Upper lobe of left lung (tissue), 6 donors: ENCODE measurements at regions not wholly inside any gene's neighbourhood (a gene's known extent, or its start where the extent isn't known, plus 50 kb on each side); places are given as distances from the start of the nearest gene placed in this dataset.

Experiments
- ATAC-seq, 2 donors: fragments of 200-7000 bp; cut with Tn5 transposase; one replicate each; pipeline ENCODE4 v1.9.1; 2022; ENCODE audit warnings: mild to moderate bottlenecking in 2 of 2, moderate library complexity in 2 of 2; ENCODE audit not compliant: low FRiP score in 2 of 2
- DNase-seq, 2 donors: peaks; one replicate each; pipeline ENCODE4 v3.0.0-alpha.2; 2019 to 2020
- H3K27ac ChIP-seq, 4 donors: fragments of 200-600 bp; sonication (generic); one replicate each; pipeline ENCODE4 v1.5.1; 2016 to 2019
- H3K27me3 ChIP-seq, 4 donors: fragments of 200-600 bp; sonication (generic); one replicate each; pipeline ENCODE4 v1.5.1; 2017 to 2019
- H3K36me3 ChIP-seq, 4 donors: fragments of 200-600 bp; sonication (generic); one replicate each; pipeline ENCODE4 v1.5.1; 2016 to 2019
- H3K4me1 ChIP-seq, 4 donors: fragments of 200-600 bp; sonication (generic); one replicate each; pipeline ENCODE4 v1.5.1; 2018 to 2019
- H3K4me3 ChIP-seq, 4 donors: fragments of 200-600 bp; sonication (generic); one replicate each; pipeline ENCODE4 v1.5.1; 2017 to 2019; ENCODE audit warnings: mild to moderate bottlenecking in 2 of 4, moderate library complexity in 1 of 4
- H3K9me3 ChIP-seq, 4 donors: fragments of 200-600 bp; sonication (generic); one replicate each; pipeline ENCODE4 v1.5.1; 2018 to 2019
- CTCF ChIP-seq, 6 experiments: fragments of 450-650 bp in 4 of 6; fragments of 200-600 bp in 2 of 6; sonication (generic) in 2 of 6; IDR thresholded peaks; one replicate each; pipeline ENCODE4 v1.5.1; 2016 to 2019; ENCODE audit warnings: antibody characterized with exemption in 6 of 6
- EP300 ChIP-seq, 4 donors: sonication (generic); formaldehyde crosslinking; IDR thresholded peaks; one replicate each; pipeline ENCODE4 v1.5.1; 2017; ENCODE audit warnings: antibody characterized with exemption in 4 of 4, control low read depth in 2 of 4
- POLR2A ChIP-seq, 4 donors: fragments of 450-650 bp; IDR thresholded peaks; one replicate each; pipeline ENCODE4 v1.5.1; 2016 to 2017; ENCODE audit warnings: antibody characterized with exemption in 4 of 4, mild to moderate bottlenecking in 2 of 4
- POLR2AphosphoS5 ChIP-seq, 2 donors: sonication (generic); formaldehyde crosslinking; IDR thresholded peaks; one replicate each; pipeline ENCODE4 v1.5.1; 2017; ENCODE audit warnings: antibody characterized with exemption in 2 of 2
- WGBS, 2 donors: methylation state at CpG; one replicate each; pipeline ENCODE4 v1.1.5; 2017 to 2018; 5-methylcytosine and 5-hydroxymethylcytosine counted together
- donor health status: DM: no; HTN: no; CAD: no; lungs with moderate emphysema.
- donor health status: DM: no; HTN: yes; CAD: no; lungs with severe emphysema.

DNA sequence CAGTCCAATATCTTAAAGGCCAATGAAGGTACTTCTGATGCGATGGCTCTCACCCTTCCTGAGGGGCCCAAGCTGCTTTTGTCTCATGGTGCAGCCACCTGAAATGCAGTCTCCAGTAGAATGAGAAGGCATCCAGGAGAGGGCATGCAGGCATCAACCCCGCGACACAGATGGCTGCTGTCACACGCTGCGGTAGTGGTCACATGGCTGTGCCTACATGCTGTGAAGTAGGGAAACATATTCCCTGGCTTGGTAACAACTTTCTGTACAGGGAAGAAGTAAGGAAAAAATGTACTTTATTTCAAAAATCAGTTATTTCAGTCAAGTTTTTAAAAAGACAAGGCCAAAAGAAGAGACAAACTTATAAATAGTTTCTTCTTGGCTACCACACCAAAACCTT lies 139.9 kb downstream of the TRIML1 start:
- Histone ChIP-seq H3K4me1 (peaks cover 0 to 9% (median 0%) of the 10 kb centered on the region in 4 donors), H3K27me3 (peaks cover 0 to 4% (median 0%) of the 10 kb centered on the region in 4 donors), H3K9me3 (no peaks in the 10 kb centered on the region), H3K27ac (no peak overlapping the region), H3K36me3 (no peaks in the 10 kb centered on the region), H3K4me3 (no peak overlapping the region)
- ATAC-seq (no peak), DNase-seq (no peak)
- WGBS, 2 donors: 94% methylated on average over 5 of the region's 5 CpGs
- TF ChIP-seq POLR2A (IDR thresholded peaks at IDR 0.05): no peak

DNA sequence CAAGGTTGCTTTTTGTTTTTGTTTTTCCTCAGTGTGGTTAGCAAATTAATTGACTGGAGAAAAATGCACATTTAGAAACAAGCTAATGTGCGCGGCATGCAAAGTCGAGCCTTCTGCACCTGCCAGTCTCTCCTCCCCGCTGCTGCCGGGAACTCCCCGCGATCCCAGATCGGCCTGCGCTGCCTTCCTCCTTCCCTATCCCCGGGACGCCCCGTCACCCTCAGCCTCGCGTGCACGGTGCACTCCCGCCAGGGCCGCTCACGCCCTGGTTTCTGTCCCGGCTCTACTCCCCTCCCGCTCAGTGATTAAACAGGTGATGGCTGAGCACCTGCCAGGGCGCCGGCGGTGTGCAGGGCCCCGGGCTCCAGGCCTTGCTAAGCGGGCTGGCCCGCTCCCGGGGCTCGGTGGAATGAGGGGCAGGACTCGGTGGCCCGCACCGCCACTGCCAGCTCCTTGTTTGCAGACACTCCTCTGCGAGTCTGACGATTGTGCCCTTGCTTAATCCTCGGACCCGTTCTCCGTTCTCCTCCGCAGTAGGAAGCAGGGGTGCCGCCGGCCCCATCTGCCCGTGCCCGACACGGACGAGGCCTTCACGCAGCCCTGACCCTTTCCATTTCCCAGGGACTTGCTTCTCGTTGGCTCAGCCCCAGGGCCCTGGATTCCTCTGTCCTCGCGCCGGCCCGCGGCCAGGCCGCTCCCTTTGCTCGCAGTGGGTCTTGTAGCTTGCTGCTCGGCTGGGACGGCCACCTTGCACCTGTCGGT lies 143.4 kb downstream of the TRIML1 start:
- Histone ChIP-seq H3K4me1 (peaks cover 0 to 9% (median 0%) of the 10 kb centered on the region in 4 donors), H3K36me3 (no peaks in the 10 kb centered on the region), H3K9me3 (no peaks in the 10 kb centered on the region), H3K27me3 (peaks cover 0 to 4% (median 0%) of the 10 kb centered on the region in 4 donors), H3K4me3 (peak overlapping the region in 2 of 4 donors; percentile 14 to 28), H3K27ac (no peak overlapping the region)
- peak in 1 of 2 donors; percentile 82 for DNase-seq
- TF ChIP-seq EP300 (IDR thresholded peaks at IDR 0.05) (no peak), CTCF (IDR thresholded peaks at IDR 0.05) (no peak), POLR2AphosphoS5 (IDR thresholded peaks at IDR 0.05) (no peak), POLR2A (IDR thresholded peaks at IDR 0.05) (no peak)
- 18 to 21% methylated on average over 29 to 50 of the region's 55 CpGs for WGBS, 2 donors
- peak in 1 of 2 donors; percentile 43 for ATAC-seq

DNA sequence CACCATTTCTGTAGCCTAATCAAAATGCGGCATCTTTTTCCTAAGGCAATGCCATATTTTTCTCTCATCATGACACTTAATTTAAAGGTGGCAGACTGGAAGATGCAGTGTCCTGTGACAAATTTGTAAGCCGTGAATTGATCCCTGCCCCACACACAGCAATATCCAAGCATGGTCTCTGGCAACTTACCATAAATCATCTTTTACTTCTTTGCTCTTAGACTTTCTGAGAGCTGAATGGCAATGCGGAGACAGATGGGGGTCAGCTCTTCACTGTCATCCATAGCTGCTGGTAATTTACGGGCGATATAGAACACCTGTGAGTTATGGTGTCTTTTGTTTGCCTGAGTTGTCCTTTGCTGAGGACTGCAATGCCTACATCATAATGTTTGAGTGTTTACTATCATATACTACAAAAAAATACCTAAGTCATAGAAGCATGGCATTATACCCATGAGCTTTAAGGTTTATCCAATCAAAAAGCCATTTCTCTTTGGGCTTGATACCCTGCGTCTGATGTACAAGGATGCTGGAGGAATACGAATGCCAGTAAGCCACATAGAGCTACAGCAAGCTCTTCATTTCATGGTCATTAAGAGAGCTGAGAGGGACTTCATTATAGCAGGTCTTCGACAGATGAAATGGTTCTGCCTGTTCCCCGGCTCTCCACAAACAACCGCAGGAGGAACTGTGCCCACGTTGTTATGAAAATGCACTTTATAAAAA lies 148.1 kb downstream of the TRIML1 start:
- peaks cover 0 to 7% (median 0%) of the 10 kb centered on the region in 4 donors for H3K4me1 ChIP-seq
- peaks cover 0 to 4% (median 0%) of the 10 kb centered on the region in 4 donors for H3K27me3 ChIP-seq
- DNase-seq: no peak
- H3K4me3 ChIP-seq: no peak overlapping the region
- TF ChIP-seq EP300 (IDR thresholded peaks at IDR 0.05): no peak
- ATAC-seq: no peak
- WGBS, 2 donors: 84 to 87% methylated on average over 11 of the region's 11 CpGs
- no peaks in the 10 kb centered on the region for H3K36me3 ChIP-seq
- H3K27ac ChIP-seq: no peak overlapping the region
- no peaks in the 10 kb centered on the region for H3K9me3 ChIP-seq

GRCh38 chr4:188289531-188290125 lies 150.4 kb downstream of the TRIML1 start:
- TF ChIP-seq CTCF (IDR thresholded peaks at IDR 0.05) (no peak), POLR2AphosphoS5 (IDR thresholded peaks at IDR 0.05) (no peak), EP300 (IDR thresholded peaks at IDR 0.05) (no peak), POLR2A (IDR thresholded peaks at IDR 0.05) (no peak)
- 85 to 87% methylated on average over 5 of the region's 5 CpGs for WGBS, 2 donors
- Histone ChIP-seq H3K9me3 (no peaks in the 10 kb centered on the region), H3K27ac (no peak overlapping the region), H3K4me1 (no peaks in the 10 kb centered on the region), H3K4me3 (no peak overlapping the region), H3K27me3 (no peaks in the 10 kb centered on the region), H3K36me3 (no peaks in the 10 kb centered on the region)
- ATAC-seq (no peak), DNase-seq (no peak)

DNA sequence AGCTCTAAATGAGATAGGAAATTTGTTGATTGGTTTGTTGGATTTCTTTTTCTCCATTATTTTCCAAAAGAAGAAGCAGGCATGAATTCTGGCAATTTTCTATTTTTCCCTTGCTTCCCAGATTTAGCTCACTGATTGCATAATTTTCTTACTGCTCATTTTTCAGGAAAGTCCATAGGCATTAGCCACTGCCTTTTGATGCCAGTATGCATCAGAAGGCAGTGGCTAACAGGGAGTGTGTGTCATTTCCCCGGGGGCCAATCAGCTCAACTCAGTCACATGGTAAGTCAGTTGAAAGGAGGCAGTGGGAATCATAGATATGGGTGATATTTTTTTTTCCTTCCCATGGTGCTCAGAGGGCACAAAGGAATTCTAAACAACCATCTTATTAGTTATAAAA lies 156.7 kb downstream of the TRIML1 start:
- ATAC-seq (no peak), DNase-seq (no peak)
- no peak overlapping the region for H3K27ac ChIP-seq
- H3K9me3 ChIP-seq: peaks cover 0 to 3% (median 0%) of the 10 kb centered on the region in 4 donors
- H3K27me3 ChIP-seq: no peaks in the 10 kb centered on the region
- no peak overlapping the region for H3K4me3 ChIP-seq
- WGBS, 2 donors: 75 to 85% methylated on average over 1 of the region's 1 CpG
- TF ChIP-seq POLR2A (IDR thresholded peaks at IDR 0.05): no peak
- TF ChIP-seq EP300 (IDR thresholded peaks at IDR 0.05): no peak
- no peak for TF ChIP-seq POLR2AphosphoS5 (IDR thresholded peaks at IDR 0.05)
- TF ChIP-seq CTCF (IDR thresholded peaks at IDR 0.05): no peak
- no peaks in the 10 kb centered on the region for H3K36me3 ChIP-seq
- no peaks in the 10 kb centered on the region for H3K4me1 ChIP-seq
